Neuronal stem cell (in vitro differentiated cells): ENCODE measurements at regions not wholly inside any gene's neighbourhood (a gene's known extent, or its start where the extent isn't known, plus 50 kb on each side); places are given as distances from the start of the nearest gene placed in this dataset.

Source experiments
- DNase-seq: peaks from one replicate; pipeline ENCODE4 v3.0.0-alpha.2; 2013; ENCODE audit warnings: low spot score
- H2AFZ ChIP-seq: one replicate; pipeline ENCODE4 v1.6.1; 2013; ENCODE audit warnings: mild to moderate bottlenecking, low read length, inconsistent platforms
- H2AK5ac ChIP-seq: 2 replicates; pipeline ENCODE4 v1.6.1; 2013; ENCODE audit warnings: low read depth, mild to moderate bottlenecking, inconsistent platforms, low read length, moderate library complexity, mixed read lengths
- H2BK120ac ChIP-seq: 2 replicates; pipeline ENCODE4 v1.6.1; 2013; ENCODE audit warnings: low read depth, mild to moderate bottlenecking, inconsistent platforms, low read length, moderate library complexity, mixed read lengths
- H2BK12ac ChIP-seq: one replicate; pipeline ENCODE4 v1.6.1; 2013; ENCODE audit warnings: low read length, inconsistent platforms
- H2BK15ac ChIP-seq: 2 replicates; pipeline ENCODE4 v1.6.1; 2013; ENCODE audit warnings: mild to moderate bottlenecking, low read length, inconsistent platforms, mixed read lengths
- H2BK5ac ChIP-seq: one replicate; pipeline ENCODE4 v1.6.1; 2013; ENCODE audit warnings: inconsistent platforms, mild to moderate bottlenecking, low read length, moderate library complexity
- H3K14ac ChIP-seq: one replicate; pipeline ENCODE4 v1.6.1; 2013; ENCODE audit warnings: low read length, inconsistent platforms
- H3K18ac ChIP-seq: 2 replicates; pipeline ENCODE4 v1.6.1; 2013; ENCODE audit warnings: low read length, inconsistent platforms
- H3K23ac ChIP-seq: 2 replicates; pipeline ENCODE4 v1.6.1; 2013; ENCODE audit warnings: low read depth, mild to moderate bottlenecking, mixed read lengths, low read length, inconsistent platforms; ENCODE audit not compliant: poor library complexity
- H3K27ac ChIP-seq: replicated peaks from 3 replicates; pipeline ENCODE4 v1.5.1; 2013; ENCODE audit warnings: low read length, inconsistent platforms
- H3K27me3 ChIP-seq, 3 experiments: 2 replicates each; pipeline ENCODE4 v1.6.1; 2013; ENCODE audit warnings: low read length in 3 of 3, mild to moderate bottlenecking in 2 of 3, inconsistent platforms in 1 of 3, low read depth in 1 of 3, mixed read lengths in 1 of 3, moderate library complexity in 1 of 3; ENCODE audit not compliant: control insufficient read depth in 3 of 3, insufficient read depth in 3 of 3
- H3K36me3 ChIP-seq, 2 donors: replicated peaks in 1 of 2; 2 replicates each; pipeline ENCODE4 v1.6.1; 2013; ENCODE audit warnings: low read length in 2 of 2; ENCODE audit not compliant: control insufficient read depth in 2 of 2, insufficient read depth in 2 of 2
- H3K4ac ChIP-seq: 2 replicates; pipeline ENCODE4 v1.6.1; 2013; ENCODE audit warnings: inconsistent platforms, mild to moderate bottlenecking, low read length, moderate library complexity
- H3K4me1 ChIP-seq, 2 donors: 1 replicate in 1 of 2; 2 replicates in 1 of 2; pipeline ENCODE4 v1.6.1; 2013; ENCODE audit warnings: low read length in 2 of 2, low read depth in 1 of 2; ENCODE audit not compliant: control insufficient read depth in 2 of 2, insufficient read depth in 1 of 2
- H3K4me2 ChIP-seq: one replicate; pipeline ENCODE4 v1.6.1; 2013; ENCODE audit warnings: mild to moderate bottlenecking, low read length, inconsistent platforms; ENCODE audit not compliant: insufficient read depth, poor library complexity, severe bottlenecking
- H3K4me3 ChIP-seq, 2 donors: 2 replicates each; pipeline ENCODE4 v1.5.1; 2013; ENCODE audit warnings: low read length in 2 of 2, mild to moderate bottlenecking in 2 of 2, inconsistent platforms in 1 of 2, moderate library complexity in 1 of 2
- H3K79me1 ChIP-seq: one replicate; pipeline ENCODE4 v1.6.1; 2013; ENCODE audit warnings: low read depth, mild to moderate bottlenecking, inconsistent platforms, low read length, moderate library complexity
- H3K9ac ChIP-seq: one replicate; pipeline ENCODE4 v1.6.1; 2013; ENCODE audit warnings: mild to moderate bottlenecking, low read depth, low read length, inconsistent platforms; ENCODE audit not compliant: poor library complexity
- H3K9me3 ChIP-seq, 2 donors: replicated peaks in 1 of 2; 2 replicates each; pipeline versions ENCODE3 to v1.6.1; 2013; ENCODE audit warnings: low read length in 2 of 2, mild to moderate bottlenecking in 2 of 2, inconsistent platforms in 1 of 2, low read depth in 1 of 2, mixed read lengths in 1 of 2, moderate library complexity in 1 of 2; ENCODE audit not compliant: control insufficient read depth in 2 of 2, insufficient read depth in 1 of 2
- H4K8ac ChIP-seq: one replicate; pipeline ENCODE4 v1.6.1; 2013; ENCODE audit warnings: low read depth, mild to moderate bottlenecking, inconsistent platforms, low read length, moderate library complexity
- H4K91ac ChIP-seq: one replicate; pipeline ENCODE4 v1.6.1; 2013; ENCODE audit warnings: low read length, low read depth, mild to moderate bottlenecking, inconsistent platforms; ENCODE audit not compliant: poor library complexity
- WGBS, 2 donors: extraction: QIAGEN DNeasy Blood & Tissue Kit; methylation state at CpG; one replicate each; pipeline ENCODE4 v1.1.7; 2013; ENCODE audit warnings: missing lambda C conversion rate in 2 of 2, mixed read lengths in 1 of 2; ENCODE audit not compliant: insufficient read length in 2 of 2, insufficient replicate concordance in 1 of 2; ENCODE audit errors: extremely low coverage in 2 of 2; 5-methylcytosine and 5-hydroxymethylcytosine counted together

DNA sequence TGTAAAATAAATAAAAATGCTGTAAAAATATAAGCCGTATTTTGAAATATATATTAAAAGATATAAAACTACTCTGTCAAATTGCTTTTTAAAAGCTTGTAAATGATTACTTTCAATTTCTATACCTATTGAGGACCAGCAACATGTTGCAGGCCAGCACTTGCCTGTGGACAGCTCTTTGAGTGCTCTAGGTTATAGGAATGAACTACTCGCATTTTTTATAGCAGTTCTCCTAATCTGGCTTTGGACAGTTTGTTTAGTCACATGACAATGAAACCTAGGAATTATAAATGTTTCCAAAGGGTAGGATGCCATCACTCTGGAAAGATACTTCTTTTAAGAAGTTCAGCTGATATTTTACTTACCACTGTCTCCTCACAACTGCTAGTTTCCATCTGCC lies 117.7 kb upstream of the PTPRZ1 start:
- H2AK5ac ChIP-seq = no peak overlapping the region
- no peak overlapping the region for H3K27ac ChIP-seq
- no peak overlapping the region for H4K8ac ChIP-seq
- H3K27me3 ChIP-seq = no peaks in the 10 kb centered on the region
- H3K9ac ChIP-seq = no peak overlapping the region
- no peak overlapping the region for H2BK120ac ChIP-seq
- no peak overlapping the region for H3K18ac ChIP-seq
- H3K4me1 ChIP-seq = peaks cover 4 to 11% of the 10 kb centered on the region in 2 donors
- no peak overlapping the region for H3K4ac ChIP-seq
- H3K4me3 ChIP-seq = no peak overlapping the region
- no peaks in the 10 kb centered on the region for H3K9me3 ChIP-seq
- no peak overlapping the region for H3K4me2 ChIP-seq
- no peak overlapping the region for H3K23ac ChIP-seq
- no peak overlapping the region for H4K91ac ChIP-seq
- no peak overlapping the region for H2BK15ac ChIP-seq
- H3K14ac ChIP-seq = no peak overlapping the region
- no peak for DNase-seq
- H3K36me3 ChIP-seq = no peaks in the 10 kb centered on the region
- H2AFZ ChIP-seq = peak overlapping the region; percentile 10
- no CpG with 5 or more reads among the region's 2 CpGs for WGBS, 2 donors
- no peak overlapping the region for H2BK12ac ChIP-seq
- no peaks in the 10 kb centered on the region for H3K79me1 ChIP-seq
- H2BK5ac ChIP-seq = no peak overlapping the region

DNA sequence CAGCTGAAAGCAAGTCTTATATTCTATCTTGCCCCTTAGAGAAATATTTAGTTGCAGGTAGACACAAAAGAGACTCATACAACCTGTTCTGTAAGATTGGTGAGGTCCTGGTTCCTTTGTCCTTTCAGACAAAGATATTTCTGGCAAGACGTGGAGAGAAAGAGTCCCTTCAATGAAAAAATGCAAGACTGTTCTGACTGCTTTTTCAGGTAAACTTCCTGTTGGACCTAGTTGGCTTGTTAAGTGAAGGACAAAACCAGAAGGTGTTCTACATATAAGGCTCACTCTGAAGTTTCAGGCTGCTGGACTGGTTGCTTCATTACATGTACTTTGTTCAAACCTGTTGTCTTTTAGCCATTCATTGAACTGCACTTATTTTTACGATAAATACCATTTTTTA lies 119.0 kb upstream of the PTPRZ1 start:
- Histone ChIP-seq H3K27ac (no peak overlapping the region), H2AFZ (no peak overlapping the region), H3K4me1 (peaks cover 4 to 11% of the 10 kb centered on the region in 2 donors), H3K36me3 (no peaks in the 10 kb centered on the region), H3K4me2 (no peak overlapping the region), H3K4ac (no peak overlapping the region), H2BK120ac (no peak overlapping the region), H3K18ac (no peak overlapping the region), H3K4me3 (no peak overlapping the region), H2BK5ac (no peak overlapping the region), H2AK5ac (no peak overlapping the region), H2BK12ac (no peak overlapping the region), H3K79me1 (no peaks in the 10 kb centered on the region), H2BK15ac (no peak overlapping the region), H3K14ac (no peak overlapping the region), H3K27me3 (no peaks in the 10 kb centered on the region), H3K9ac (no peak overlapping the region), H3K9me3 (no peaks in the 10 kb centered on the region), H3K23ac (no peak overlapping the region), H4K8ac (no peak overlapping the region), H4K91ac (no peak overlapping the region)
- DNase-seq = no peak
- no CpG with 5 or more reads among the region's 2 CpGs for WGBS, 2 donors

GRCh38 chr7:121752706-121753105 lies 120.3 kb upstream of the PTPRZ1 start:
- H2BK15ac ChIP-seq = no peak overlapping the region
- H2BK5ac ChIP-seq = no peak overlapping the region
- no CpG with 5 or more reads among the region's 4 CpGs for WGBS, 2 donors
- DNase-seq = no peak
- no peak overlapping the region for H2AFZ ChIP-seq
- no peaks in the 10 kb centered on the region for H3K9me3 ChIP-seq
- no peak overlapping the region for H2BK120ac ChIP-seq
- no peak overlapping the region for H4K8ac ChIP-seq
- no peak overlapping the region for H3K23ac ChIP-seq
- no peak overlapping the region for H3K18ac ChIP-seq
- H3K79me1 ChIP-seq = no peaks in the 10 kb centered on the region
- H2AK5ac ChIP-seq = no peak overlapping the region
- no peak overlapping the region for H4K91ac ChIP-seq
- no peak overlapping the region for H3K4ac ChIP-seq
- H2BK12ac ChIP-seq = no peak overlapping the region
- H3K4me1 ChIP-seq = peaks cover 7 to 11% of the 10 kb centered on the region in 2 donors
- H3K27ac ChIP-seq = no peak overlapping the region
- no peak overlapping the region for H3K14ac ChIP-seq
- H3K27me3 ChIP-seq = no peaks in the 10 kb centered on the region
- no peak overlapping the region for H3K4me3 ChIP-seq
- no peaks in the 10 kb centered on the region for H3K36me3 ChIP-seq
- H3K9ac ChIP-seq = no peak overlapping the region
- H3K4me2 ChIP-seq = no peak overlapping the region

GRCh38 chr7:121748546-121748945 lies 124.4 kb upstream of the PTPRZ1 start:
- DNase-seq = no peak
- Histone ChIP-seq H3K4ac (no peak overlapping the region), H2BK120ac (no peak overlapping the region), H3K36me3 (no peaks in the 10 kb centered on the region), H3K27ac (no peak overlapping the region), H3K23ac (no peak overlapping the region), H3K4me2 (no peak overlapping the region), H3K27me3 (no peaks in the 10 kb centered on the region), H3K9ac (no peak overlapping the region), H2BK15ac (no peak overlapping the region), H3K79me1 (no peaks in the 10 kb centered on the region), H3K14ac (no peak overlapping the region), H2BK12ac (no peak overlapping the region), H3K9me3 (no peaks in the 10 kb centered on the region), H2AK5ac (no peak overlapping the region), H2BK5ac (no peak overlapping the region), H3K4me1 (peaks cover 2 to 3% of the 10 kb centered on the region in 2 donors), H3K18ac (no peak overlapping the region), H3K4me3 (no peak overlapping the region), H2AFZ (peak overlapping the region; percentile 10), H4K91ac (no peak overlapping the region), H4K8ac (no peak overlapping the region)
- no CpG with 5 or more reads among the region's 1 CpG for WGBS, 2 donors
